ENCODE measurements at regions not wholly inside any gene's neighbourhood (a gene's known extent, or its start where the extent isn't known, plus 50 kb on each side); places are given as distances from the start of the nearest gene placed in this dataset.

DNA sequence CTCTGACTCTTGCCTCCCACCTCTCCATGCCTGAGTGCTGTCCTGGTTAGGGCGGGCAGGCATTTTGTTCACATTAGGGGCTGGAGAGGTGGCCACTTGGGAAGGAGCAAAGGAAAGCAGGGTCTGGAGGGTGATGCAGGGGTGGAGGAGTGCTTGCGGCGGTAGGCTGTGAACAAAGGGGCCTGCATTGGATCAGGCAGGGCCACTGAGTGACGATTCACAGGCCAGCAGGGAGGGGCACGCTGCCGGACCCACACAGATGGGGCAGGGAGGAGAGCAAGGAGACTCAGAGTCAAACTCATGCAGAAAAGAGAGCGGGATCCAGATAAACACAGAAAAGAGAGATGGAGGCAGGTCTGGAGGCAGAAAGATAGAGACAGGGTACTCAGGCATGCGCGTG lies 58.4 kb upstream of the TBX3 start:
- DNase-seq = no peak

GRCh38 chr12:114741940-114742339 lies 58.0 kb upstream of the TBX3 start:
- DNase-seq = no peak

DNA sequence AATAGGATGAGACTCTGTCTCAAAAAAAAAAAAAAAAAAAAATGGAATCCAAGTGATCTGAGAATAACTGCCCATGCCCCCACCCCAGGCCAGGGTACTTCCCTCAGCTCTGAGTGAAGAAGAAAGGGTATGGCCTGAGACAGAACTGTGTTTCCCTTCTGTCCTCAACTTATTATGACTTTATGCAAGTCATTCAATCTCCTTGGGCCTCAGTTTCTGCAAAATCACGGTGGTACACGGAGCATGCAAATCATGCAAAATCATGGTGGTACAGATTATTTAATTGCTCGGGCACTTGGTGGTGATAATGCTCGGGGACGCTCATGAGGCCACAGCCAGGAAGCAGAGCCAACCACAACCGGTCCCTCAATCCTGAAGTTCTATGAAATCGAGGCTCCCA lies 56.5 kb upstream of the TBX3 start:
- DNase-seq = no peak

GRCh38 chr12:114738460-114739184 lies 54.6 kb upstream of the TBX3 start:
- DNase-seq = no peak

GRCh38 chr12:114735680-114736374 lies 51.9 kb upstream of the TBX3 start:
- no peak for DNase-seq

DNA sequence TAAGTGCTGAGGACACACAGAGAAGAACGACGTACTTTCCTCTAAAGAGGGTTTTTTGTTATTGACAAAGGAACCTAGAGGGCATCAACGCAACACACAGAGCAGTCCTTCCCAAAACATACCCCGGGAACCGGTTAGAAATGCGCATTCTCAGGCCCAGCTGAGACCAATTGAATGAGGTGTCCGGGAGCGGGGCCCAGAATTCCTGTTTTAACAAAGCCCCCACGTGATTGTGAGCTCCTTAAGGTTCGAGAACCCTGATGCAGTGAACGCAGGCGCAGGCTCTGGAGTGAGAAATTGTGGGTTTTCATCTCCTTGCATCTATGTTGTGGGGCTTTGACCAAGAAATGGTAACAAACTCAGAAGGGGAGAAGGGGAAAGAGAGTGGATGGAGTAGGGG lies 51.0 kb upstream of the TBX3 start:
- DNase-seq = no peak

DNA sequence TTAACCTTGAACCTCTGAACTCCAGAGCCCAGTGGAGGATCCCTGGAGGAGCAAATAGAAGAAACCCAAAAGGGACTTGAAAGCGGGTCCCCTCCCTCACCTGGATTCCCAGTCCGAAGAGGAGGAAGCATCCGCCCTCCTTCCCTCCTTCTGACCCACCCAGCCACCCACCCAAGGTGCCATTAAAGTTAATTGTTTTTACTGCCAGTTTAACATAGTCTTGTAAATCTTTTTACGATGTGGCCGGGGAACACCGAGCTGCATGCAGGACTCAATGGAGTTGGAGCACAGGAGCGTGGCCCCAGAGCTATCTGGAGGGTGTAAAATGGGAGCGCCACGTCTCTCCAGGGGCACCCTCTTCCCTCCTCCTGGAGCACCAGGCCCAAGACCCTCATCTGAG lies 49.9 kb upstream of the TBX3 start:
- no peak for DNase-seq
